ENCODE measurements at regions not wholly inside any gene's neighbourhood (a gene's known extent, or its start where the extent isn't known, plus 50 kb on each side); places are given as distances from the start of the nearest gene placed in this dataset.
A peak's percentile ranks its signal among the peaks of the same experiment; 100 is the strongest.

GRCh38 chr11:133687781-133688180, 155.5 kb upstream of the OPCML start:
- H3K36me3 Mint-ChIP-seq: no peaks in the 10 kb centered on the region
- no peak overlapping the region for H3K4me3 Mint-ChIP-seq
- no peak for DNase-seq (ENCODE audit: extremely low spot score, unreplicated experiment)
- H3K27ac Mint-ChIP-seq: no peak overlapping the region
- peaks cover 8% of the 10 kb centered on the region for H3K27me3 Mint-ChIP-seq
- no peak for TF ChIP-seq CTCF (conservative IDR thresholded peaks at IDR 0.05)
- H3K9me3 Mint-ChIP-seq: no peaks in the 10 kb centered on the region
- H3K4me1 Mint-ChIP-seq (ENCODE audit: unreplicated experiment): no peaks in the 10 kb centered on the region

- DNase-seq (ENCODE audit: extremely low spot score, unreplicated experiment): no peak
- H3K36me3 Mint-ChIP-seq: no peaks in the 10 kb centered on the region
Observed at GRCh38 chr11:133681901-133682300, 149.6 kb upstream of the OPCML start.

GRCh38 chr11:133679896-133680295, 147.6 kb upstream of the OPCML start:
- no peak for DNase-seq (ENCODE audit: extremely low spot score, unreplicated experiment)
- Mint-ChIP-seq H3K9me3 (no peaks in the 10 kb centered on the region), H3K4me3 (no peak overlapping the region), H3K4me1 (ENCODE audit: unreplicated experiment) (peaks cover 12% of the 10 kb centered on the region), H3K27me3 (peaks cover 36% of the 10 kb centered on the region), H3K27ac (no peak overlapping the region), H3K36me3 (no peaks in the 10 kb centered on the region)
- no peak for TF ChIP-seq CTCF (conservative IDR thresholded peaks at IDR 0.05)

More at GRCh38 chr11:133681901-133682300, 149.6 kb upstream of the OPCML start:
- H3K27ac Mint-ChIP-seq: no peak overlapping the region
- peak; percentile 54 for TF ChIP-seq CTCF (conservative IDR thresholded peaks at IDR 0.05)
- no peaks in the 10 kb centered on the region for H3K9me3 Mint-ChIP-seq
- H3K4me3 Mint-ChIP-seq: no peak overlapping the region
- H3K27me3 Mint-ChIP-seq: peaks cover 33% of the 10 kb centered on the region
- peaks cover 12% of the 10 kb centered on the region for H3K4me1 Mint-ChIP-seq (ENCODE audit: unreplicated experiment)

- Mint-ChIP-seq H3K4me3 (no peak overlapping the region), H3K27ac (no peak overlapping the region), H3K27me3 (peaks cover 33% of the 10 kb centered on the region), H3K4me1 (ENCODE audit: unreplicated experiment) (peaks cover 12% of the 10 kb centered on the region), H3K36me3 (no peaks in the 10 kb centered on the region), H3K9me3 (no peaks in the 10 kb centered on the region)
- TF ChIP-seq CTCF (conservative IDR thresholded peaks at IDR 0.05): no peak
- DNase-seq (ENCODE audit: extremely low spot score, unreplicated experiment): no peak
Observed at GRCh38 chr11:133678191-133678590, 145.9 kb upstream of the OPCML start.

- Mint-ChIP-seq H3K27ac (no peak overlapping the region), H3K4me1 (ENCODE audit: unreplicated experiment) (peaks cover 12% of the 10 kb centered on the region), H3K27me3 (peaks cover 33% of the 10 kb centered on the region), H3K36me3 (no peaks in the 10 kb centered on the region), H3K4me3 (no peak overlapping the region), H3K9me3 (no peaks in the 10 kb centered on the region)
- no peak for TF ChIP-seq CTCF (conservative IDR thresholded peaks at IDR 0.05)
- DNase-seq (ENCODE audit: extremely low spot score, unreplicated experiment): no peak
Observed at GRCh38 chr11:133677387-133677786, 145.1 kb upstream of the OPCML start.

GRCh38 chr11:133676265-133676664, 144.0 kb upstream of the OPCML start:
- Mint-ChIP-seq H3K4me3 (no peak overlapping the region), H3K36me3 (no peaks in the 10 kb centered on the region), H3K27me3 (peaks cover 32% of the 10 kb centered on the region), H3K27ac (no peak overlapping the region), H3K4me1 (ENCODE audit: unreplicated experiment) (peaks cover 12% of the 10 kb centered on the region), H3K9me3 (no peaks in the 10 kb centered on the region)
- DNase-seq (ENCODE audit: extremely low spot score, unreplicated experiment): peak; percentile 3
- TF ChIP-seq CTCF (conservative IDR thresholded peaks at IDR 0.05): no peak
